ENCODE measurements at regions not wholly inside any gene's neighbourhood (a gene's known extent, or its start where the extent isn't known, plus 50 kb on each side); places are given as distances from the start of the nearest gene placed in this dataset.

GRCh38 chr13:61664801-61665705, 249.4 kb upstream of the PCDH20 start:
- no peak for TF ChIP-seq CTCF (conservative IDR thresholded peaks at IDR 0.05)

GRCh38 chr13:61654481-61654880, 238.8 kb upstream of the PCDH20 start:
- no peak for TF ChIP-seq ZFX (IDR thresholded peaks at IDR 0.05)
- TF ChIP-seq CTCF (conservative IDR thresholded peaks at IDR 0.05): no peak
- H3K27ac ChIP-seq: no peak overlapping the region

More at GRCh38 chr13:61664801-61665705, 249.4 kb upstream of the PCDH20 start:
- peak overlapping the region; percentile 67 for H3K27ac ChIP-seq

GRCh38 chr13:61648547-61648946, 232.9 kb upstream of the PCDH20 start:
- H3K27ac ChIP-seq: no peak overlapping the region
- TF ChIP-seq CTCF (conservative IDR thresholded peaks at IDR 0.05) (no peak), ZFX (IDR thresholded peaks at IDR 0.05) (no peak)

GRCh38 chr13:61612192-61612591, 196.5 kb upstream of the PCDH20 start:
- no peak overlapping the region for H3K27ac ChIP-seq
- TF ChIP-seq ZFX (IDR thresholded peaks at IDR 0.05) (no peak), CTCF (conservative IDR thresholded peaks at IDR 0.05) (no peak)

- H3K27ac ChIP-seq: no peak overlapping the region
Measured at GRCh38 chr13:61608138-61608537, 192.5 kb upstream of the PCDH20 start.

GRCh38 chr13:61600360-61601033, 184.8 kb upstream of the PCDH20 start:
- H3K27ac ChIP-seq: no peak overlapping the region
- no peak for TF ChIP-seq ZFX (IDR thresholded peaks at IDR 0.05)
- no peak for TF ChIP-seq CTCF (conservative IDR thresholded peaks at IDR 0.05)

More at GRCh38 chr13:61608138-61608537, 192.5 kb upstream of the PCDH20 start:
- TF ChIP-seq ZFX (IDR thresholded peaks at IDR 0.05): no peak
- no peak for TF ChIP-seq CTCF (conservative IDR thresholded peaks at IDR 0.05)

GRCh38 chr13:61592489-61592888, 176.8 kb upstream of the PCDH20 start:
- no peak for TF ChIP-seq ZFX (IDR thresholded peaks at IDR 0.05)
- TF ChIP-seq CTCF (conservative IDR thresholded peaks at IDR 0.05): no peak

More at GRCh38 chr13:61592489-61592888, 176.8 kb upstream of the PCDH20 start:
- H3K27ac ChIP-seq: no peak overlapping the region

Data from C4-2B (cell line).